Suprapubic skin (tissue), 4 donors: ENCODE measurements at regions not wholly inside any gene's neighbourhood (a gene's known extent, or its start where the extent isn't known, plus 50 kb on each side); places are given as distances from the start of the nearest gene placed in this dataset.
"Not testable (repeated sequence)": the region's sequence is repeated elsewhere in the genome, so short reads cannot be mapped to it uniquely, and the experiment has no call there.

Source experiments
- DNase-seq, 2 donors: peaks; one replicate each; pipeline ENCODE4 v3.0.0-alpha.2; 2019; ENCODE audit warnings: low spot score in 2 of 2
- H3K27ac ChIP-seq: fragments of 200-600 bp; sonication (generic); one replicate; pipeline ENCODE4 v1.5.1; 2019
- H3K27me3 ChIP-seq: fragments of 200-600 bp; sonication (generic); one replicate; pipeline ENCODE4 v1.5.1; 2019
- H3K36me3 ChIP-seq: fragments of 200-600 bp; sonication (generic); one replicate; pipeline ENCODE4 v1.5.1; 2019
- H3K4me1 ChIP-seq: fragments of 200-600 bp; sonication (generic); one replicate; pipeline ENCODE4 v1.5.1; 2019
- H3K4me3 ChIP-seq: fragments of 200-600 bp; sonication (generic); one replicate; pipeline ENCODE4 v1.5.1; 2019; ENCODE audit warnings: mild to moderate bottlenecking
- H3K9me3 ChIP-seq: fragments of 200-600 bp; sonication (generic); one replicate; pipeline ENCODE4 v1.5.1; 2019
- CTCF ChIP-seq, 2 donors: fragments of 200-600 bp in 1 of 2; fragments of 450-650 bp in 1 of 2; sonication (generic) in 1 of 2; IDR thresholded peaks; one replicate each; pipeline ENCODE4 v1.5.1; 2016 to 2019; ENCODE audit warnings: antibody characterized with exemption in 2 of 2, mild to moderate bottlenecking in 1 of 2, moderate library complexity in 1 of 2
- EP300 ChIP-seq: sonication (generic); formaldehyde crosslinking; IDR thresholded peaks from one replicate; pipeline ENCODE4 v1.6.1; 2017; ENCODE audit warnings: antibody characterized with exemption
- POLR2A ChIP-seq, 2 donors: fragments of 450-650 bp; IDR thresholded peaks; one replicate each; pipeline ENCODE4 v1.6.1; 2017; ENCODE audit warnings: antibody characterized with exemption in 2 of 2, mild to moderate bottlenecking in 2 of 2, moderate library complexity in 2 of 2
- POLR2AphosphoS5 ChIP-seq, 3 donors: sonication (generic); formaldehyde crosslinking; IDR thresholded peaks; one replicate each; pipeline ENCODE4 v1.6.1; 2017; ENCODE audit warnings: antibody characterized with exemption in 3 of 3
- WGBS: methylation state at CpG from one replicate; pipeline ENCODE4 v1.1.5; 2018; 5-methylcytosine and 5-hydroxymethylcytosine counted together

GRCh38 chr2:236472720-236473495, 96.7 kb upstream of the ACKR3 start:
- WGBS, result 90% methylated on average over 9 of the region's 9 CpGs
- Histone ChIP-seq H3K4me1 (no peaks in the 10 kb centered on the region), H3K36me3 (no peaks in the 10 kb centered on the region), H3K9me3 (no peaks in the 10 kb centered on the region), H3K4me3 (no peak overlapping the region), H3K27ac (no peak overlapping the region), H3K27me3 (no peaks in the 10 kb centered on the region)
- TF ChIP-seq EP300 (no peak), CTCF (IDR thresholded peaks at IDR 0.05) (no peak)
- DNase-seq, result no peak

- Histone ChIP-seq H3K36me3 (no peaks in the 10 kb centered on the region), H3K27me3 (no peaks in the 10 kb centered on the region), H3K27ac (no peak overlapping the region), H3K4me1 (no peaks in the 10 kb centered on the region), H3K9me3 (no peaks in the 10 kb centered on the region), H3K4me3 (no peak overlapping the region)
- no peak for DNase-seq
- TF ChIP-seq POLR2AphosphoS5 (IDR thresholded peaks at IDR 0.05), result no peak
- WGBS, result 63% methylated on average over 1 of the region's 1 CpG
Measured at GRCh38 chr2:236473691-236474090, 95.9 kb upstream of the ACKR3 start.

GRCh38 chr2:236479814-236480213, 89.8 kb upstream of the ACKR3 start:
- 88% methylated on average over 1 of the region's 1 CpG for WGBS
- TF ChIP-seq POLR2AphosphoS5 (IDR thresholded peaks at IDR 0.05), result no peak
- TF ChIP-seq CTCF (IDR thresholded peaks at IDR 0.05), result no peak
- TF ChIP-seq POLR2A (IDR thresholded peaks at IDR 0.05), result no peak
- no peak for TF ChIP-seq EP300
- H3K9me3 ChIP-seq, result peaks cover 15% of the 10 kb centered on the region

GRCh38 chr2:236483102-236483501, 86.5 kb upstream of the ACKR3 start:
- Histone ChIP-seq H3K27ac (no peak overlapping the region), H3K36me3 (no peaks in the 10 kb centered on the region), H3K4me3 (no peak overlapping the region), H3K4me1 (no peaks in the 10 kb centered on the region), H3K9me3 (peaks cover 15% of the 10 kb centered on the region), H3K27me3 (no peaks in the 10 kb centered on the region)
- no peak for DNase-seq
- 84% methylated on average over 1 of the region's 1 CpG for WGBS
- no peak for TF ChIP-seq POLR2AphosphoS5 (IDR thresholded peaks at IDR 0.05)

More at GRCh38 chr2:236479814-236480213, 89.8 kb upstream of the ACKR3 start:
- Histone ChIP-seq H3K4me3 (no peak overlapping the region), H3K27me3 (no peaks in the 10 kb centered on the region), H3K4me1 (no peaks in the 10 kb centered on the region), H3K36me3 (no peaks in the 10 kb centered on the region), H3K27ac (no peak overlapping the region)
- DNase-seq, result no peak

- no peaks in the 10 kb centered on the region for H3K36me3 ChIP-seq
- TF ChIP-seq POLR2AphosphoS5 (IDR thresholded peaks at IDR 0.05) (no peak), POLR2A (IDR thresholded peaks at IDR 0.05) (no peak), CTCF (IDR thresholded peaks at IDR 0.05) (no peak), EP300 (no peak)
- 78% methylated on average over 2 of the region's 2 CpGs for WGBS
Measured at GRCh38 chr2:236485519-236485918, 84.1 kb upstream of the ACKR3 start.

GRCh38 chr2:236489083-236489482, 80.5 kb upstream of the ACKR3 start:
- not testable (repeated sequence) for H3K4me1 ChIP-seq, H3K9me3 ChIP-seq, H3K36me3 ChIP-seq, H3K27me3 ChIP-seq, H3K27ac ChIP-seq, H3K4me3 ChIP-seq, DNase-seq
- WGBS, result 82% methylated on average over 5 of the region's 5 CpGs

More at GRCh38 chr2:236485519-236485918, 84.1 kb upstream of the ACKR3 start:
- H3K4me1 ChIP-seq, result no peaks in the 10 kb centered on the region
- no peak overlapping the region for H3K27ac ChIP-seq
- no peaks in the 10 kb centered on the region for H3K27me3 ChIP-seq
- H3K9me3 ChIP-seq, result peaks cover 5% of the 10 kb centered on the region
- no peak overlapping the region for H3K4me3 ChIP-seq
- DNase-seq, result no peak

- no peak for DNase-seq
- TF ChIP-seq POLR2A (IDR thresholded peaks at IDR 0.05) (no peak), POLR2AphosphoS5 (IDR thresholded peaks at IDR 0.05) (no peak), CTCF (IDR thresholded peaks at IDR 0.05) (no peak), EP300 (no peak)
- 90% methylated on average over 3 of the region's 3 CpGs for WGBS
- no peak overlapping the region for H3K4me3 ChIP-seq
- H3K9me3 ChIP-seq, result no peaks in the 10 kb centered on the region
- no peaks in the 10 kb centered on the region for H3K4me1 ChIP-seq
- no peaks in the 10 kb centered on the region for H3K36me3 ChIP-seq
- no peak overlapping the region for H3K27ac ChIP-seq
- no peaks in the 10 kb centered on the region for H3K27me3 ChIP-seq
Measured at GRCh38 chr2:236489895-236490404, 79.7 kb upstream of the ACKR3 start.
